ENCODE measurements at regions not wholly inside any gene's neighbourhood (a gene's known extent, or its start where the extent isn't known, plus 50 kb on each side); places are given as distances from the start of the nearest gene placed in this dataset.

DNA sequence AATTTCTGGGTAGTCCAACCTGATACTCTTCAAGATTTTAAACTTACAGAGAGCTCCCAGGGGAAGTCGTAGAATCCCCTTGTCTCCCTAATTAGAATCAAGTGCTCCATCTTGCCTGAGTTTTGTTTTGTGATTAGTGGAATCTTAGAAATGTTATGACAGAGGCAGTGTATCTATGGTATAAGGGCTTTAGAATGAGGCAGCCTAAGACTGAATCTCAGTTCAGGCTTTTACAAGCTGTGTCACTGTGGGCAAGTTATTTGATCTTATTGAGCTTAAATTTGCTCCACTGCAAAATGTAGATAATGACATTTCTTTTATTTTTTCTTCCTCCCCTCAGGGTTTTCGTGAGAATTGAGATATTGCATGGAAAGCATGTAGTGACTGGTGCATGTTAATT is 215.5 kb downstream of the POSTN start:
- Histone ChIP-seq H4K20me1 (no peaks in the 10 kb centered on the region), H3K9me3 (replicated peaks in 1 of 11) (no peaks in the 10 kb centered on the region), H3K9ac (no peak overlapping the region), H3K36me3 (no peaks in the 10 kb centered on the region), H3K4me3 (no peak overlapping the region), H3K4me1 (no peaks in the 10 kb centered on the region), H3K27me3 (no peaks in the 10 kb centered on the region), H3K27ac (no peak overlapping the region), H3K4me2 (no peak overlapping the region)
- no peak for TF ChIP-seq Cebpa-rat (IDR thresholded peaks at IDR 0.05)

DNA sequence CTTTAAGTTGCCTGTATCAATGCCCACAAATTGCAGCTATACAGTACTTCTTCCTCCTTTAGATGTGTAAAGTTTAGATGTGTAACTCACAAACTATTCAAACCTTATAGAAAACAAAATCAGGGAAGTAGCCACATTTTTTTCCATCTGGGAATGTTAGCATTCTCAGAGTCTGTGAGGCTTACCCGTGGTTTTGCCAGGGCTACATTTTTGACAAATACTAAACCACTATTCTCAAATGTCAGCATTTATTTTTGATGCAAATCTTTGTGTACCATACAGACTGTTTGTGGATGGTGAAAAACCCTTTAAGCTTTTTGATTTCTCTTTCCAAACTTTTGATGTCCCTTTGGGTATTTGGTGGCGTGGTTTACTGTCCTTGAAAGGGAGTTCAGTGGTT is 216.4 kb downstream of the POSTN start:
- Histone ChIP-seq H3K4me1 (no peaks in the 10 kb centered on the region), H3K27me3 (no peaks in the 10 kb centered on the region), H3K4me3 (no peak overlapping the region), H3K9ac (no peak overlapping the region), H3K4me2 (no peak overlapping the region), H3K27ac (no peak overlapping the region), H3K36me3 (no peaks in the 10 kb centered on the region), H3K9me3 (replicated peaks in 1 of 11) (no peaks in the 10 kb centered on the region), H4K20me1 (no peaks in the 10 kb centered on the region)
- TF ChIP-seq Cebpa-rat (IDR thresholded peaks at IDR 0.05), result no peak

DNA sequence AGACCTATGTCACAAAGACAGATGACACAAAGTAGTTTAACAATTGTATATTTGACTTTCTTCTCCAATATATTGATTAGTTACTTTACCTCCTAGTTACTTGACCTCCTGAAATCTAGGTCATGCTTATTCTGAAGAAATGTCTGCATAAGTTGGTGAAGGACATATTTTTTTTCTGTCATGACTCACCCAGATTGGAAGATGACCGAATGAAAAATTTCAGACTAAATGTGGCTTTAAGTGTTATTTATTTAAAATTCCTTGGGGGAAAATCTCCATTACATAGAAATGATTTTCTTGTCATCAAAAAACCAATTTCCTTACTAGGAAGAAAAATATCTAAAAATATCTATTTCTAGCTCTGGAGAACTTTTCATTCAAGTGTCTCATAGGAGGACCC is 217.1 kb downstream of the POSTN start:
- no peak overlapping the region for H3K4me3 ChIP-seq
- H4K20me1 ChIP-seq, result no peaks in the 10 kb centered on the region
- no peak overlapping the region for H3K27ac ChIP-seq
- H3K36me3 ChIP-seq, result no peaks in the 10 kb centered on the region
- no peak overlapping the region for H3K4me2 ChIP-seq
- no peaks in the 10 kb centered on the region for H3K4me1 ChIP-seq
- H3K9ac ChIP-seq, result no peak overlapping the region
- no peaks in the 10 kb centered on the region for H3K27me3 ChIP-seq
- no peaks in the 10 kb centered on the region for H3K9me3 ChIP-seq (replicated peaks in 1 of 11)
- no peak for TF ChIP-seq Cebpa-rat (IDR thresholded peaks at IDR 0.05)

DNA sequence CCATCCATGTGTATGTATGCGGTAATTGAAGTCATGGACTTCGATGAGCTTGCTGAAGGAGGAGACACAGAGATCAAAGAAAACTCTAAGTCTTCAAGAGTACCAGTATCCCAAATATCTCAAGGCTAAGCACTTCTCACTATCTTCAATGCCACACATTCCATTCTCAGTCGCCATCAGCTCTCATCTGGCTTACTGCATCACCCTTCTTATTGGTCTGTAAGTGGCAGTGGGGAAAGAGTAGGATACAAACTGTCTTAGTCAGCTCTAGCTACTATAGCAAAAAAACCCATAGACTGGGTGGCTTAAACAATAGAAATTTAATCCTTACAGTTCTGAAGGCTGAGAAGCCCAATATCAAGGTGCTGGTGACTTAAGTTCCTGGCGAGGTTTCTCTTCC is 218.7 kb downstream of the POSTN start:
- Histone ChIP-seq H3K27me3 (no peaks in the 10 kb centered on the region), H3K4me1 (no peaks in the 10 kb centered on the region), H3K27ac (no peak overlapping the region), H3K4me2 (no peak overlapping the region), H3K4me3 (no peak overlapping the region), H3K36me3 (no peaks in the 10 kb centered on the region), H3K9ac (no peak overlapping the region), H3K9me3 (replicated peaks in 1 of 11) (no peaks in the 10 kb centered on the region), H4K20me1 (no peaks in the 10 kb centered on the region)
- TF ChIP-seq Cebpa-rat (IDR thresholded peaks at IDR 0.05), result no peak

DNA sequence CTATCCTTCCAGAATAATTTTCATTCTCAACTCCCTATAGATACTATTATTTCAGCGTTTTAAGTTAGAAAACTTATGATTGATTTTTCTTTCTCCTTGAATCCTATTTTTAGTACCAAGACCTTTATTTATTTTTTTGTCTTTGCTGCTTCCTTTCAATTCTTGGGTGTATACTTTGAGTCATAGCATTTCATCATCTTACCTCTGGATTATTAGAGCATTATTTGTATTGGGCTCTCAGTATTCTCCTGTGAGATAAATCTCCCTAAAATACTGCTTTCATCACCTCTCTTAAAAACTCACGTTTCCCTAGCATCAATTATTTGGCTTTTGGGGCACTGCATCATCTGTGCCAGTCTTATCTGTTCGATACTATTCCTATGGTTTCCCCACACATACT is 222.8 kb downstream of the POSTN start:
- Histone ChIP-seq H3K9ac (no peak overlapping the region), H4K20me1 (no peaks in the 10 kb centered on the region), H3K27me3 (no peaks in the 10 kb centered on the region), H3K4me3 (no peak overlapping the region), H3K27ac (no peak overlapping the region), H3K4me1 (no peaks in the 10 kb centered on the region), H3K4me2 (no peak overlapping the region), H3K36me3 (no peaks in the 10 kb centered on the region), H3K9me3 (replicated peaks in 1 of 11) (no peaks in the 10 kb centered on the region)
- no peak for TF ChIP-seq Cebpa-rat (IDR thresholded peaks at IDR 0.05)

GRCh38 chr13:37375071-37375470 is 223.5 kb downstream of the POSTN start:
- Histone ChIP-seq H3K9me3 (replicated peaks in 1 of 11) (no peaks in the 10 kb centered on the region), H3K27me3 (no peaks in the 10 kb centered on the region), H3K4me1 (no peaks in the 10 kb centered on the region), H3K4me3 (no peak overlapping the region), H4K20me1 (no peaks in the 10 kb centered on the region), H3K9ac (no peak overlapping the region), H3K4me2 (no peak overlapping the region), H3K27ac (no peak overlapping the region), H3K36me3 (no peaks in the 10 kb centered on the region)
- TF ChIP-seq Cebpa-rat (IDR thresholded peaks at IDR 0.05), result no peak

DNA sequence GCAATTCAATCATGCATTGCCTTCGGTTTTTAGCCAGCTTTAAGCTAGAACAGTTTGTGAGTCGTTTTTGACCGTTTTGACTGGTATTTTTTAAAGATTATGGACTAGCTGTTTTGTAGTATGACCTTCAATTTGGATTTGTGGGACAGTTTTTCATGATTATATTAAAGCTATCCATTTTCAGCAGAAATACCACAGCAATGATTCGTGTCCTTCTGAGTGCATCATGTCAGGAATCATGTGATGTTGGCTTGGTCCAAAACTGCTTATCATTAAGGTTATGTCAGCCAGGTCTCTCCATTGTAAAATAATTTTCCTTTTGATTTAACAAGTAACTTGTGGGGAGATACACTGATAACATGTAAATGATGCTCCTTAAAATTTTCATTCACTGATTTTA is 229.0 kb downstream of the POSTN start:
- no peak for TF ChIP-seq Cebpa-rat (IDR thresholded peaks at IDR 0.05)
- H3K4me1 ChIP-seq, result no peaks in the 10 kb centered on the region
- H3K4me2 ChIP-seq, result no peak overlapping the region
- H3K4me3 ChIP-seq, result no peak overlapping the region
- no peaks in the 10 kb centered on the region for H4K20me1 ChIP-seq
- no peaks in the 10 kb centered on the region for H3K27me3 ChIP-seq
- H3K36me3 ChIP-seq, result no peaks in the 10 kb centered on the region
- no peaks in the 10 kb centered on the region for H3K9me3 ChIP-seq (replicated peaks in 1 of 11)
- no peak overlapping the region for H3K27ac ChIP-seq
- H3K9ac ChIP-seq, result no peak overlapping the region

- no peaks in the 10 kb centered on the region for H3K27me3 ChIP-seq
- no peak overlapping the region for H3K9ac ChIP-seq
- no peaks in the 10 kb centered on the region for H3K36me3 ChIP-seq
- H3K4me3 ChIP-seq, result no peak overlapping the region
- no peaks in the 10 kb centered on the region for H3K4me1 ChIP-seq
- H3K27ac ChIP-seq, result no peak overlapping the region
- no peak for TF ChIP-seq Cebpa-rat (IDR thresholded peaks at IDR 0.05)
- H3K4me2 ChIP-seq, result no peak overlapping the region
- no peaks in the 10 kb centered on the region for H4K20me1 ChIP-seq
- H3K9me3 ChIP-seq (replicated peaks in 1 of 11), result no peaks in the 10 kb centered on the region
Measured at GRCh38 chr13:37368501-37368900, 230.1 kb downstream of the POSTN start.

DNA sequence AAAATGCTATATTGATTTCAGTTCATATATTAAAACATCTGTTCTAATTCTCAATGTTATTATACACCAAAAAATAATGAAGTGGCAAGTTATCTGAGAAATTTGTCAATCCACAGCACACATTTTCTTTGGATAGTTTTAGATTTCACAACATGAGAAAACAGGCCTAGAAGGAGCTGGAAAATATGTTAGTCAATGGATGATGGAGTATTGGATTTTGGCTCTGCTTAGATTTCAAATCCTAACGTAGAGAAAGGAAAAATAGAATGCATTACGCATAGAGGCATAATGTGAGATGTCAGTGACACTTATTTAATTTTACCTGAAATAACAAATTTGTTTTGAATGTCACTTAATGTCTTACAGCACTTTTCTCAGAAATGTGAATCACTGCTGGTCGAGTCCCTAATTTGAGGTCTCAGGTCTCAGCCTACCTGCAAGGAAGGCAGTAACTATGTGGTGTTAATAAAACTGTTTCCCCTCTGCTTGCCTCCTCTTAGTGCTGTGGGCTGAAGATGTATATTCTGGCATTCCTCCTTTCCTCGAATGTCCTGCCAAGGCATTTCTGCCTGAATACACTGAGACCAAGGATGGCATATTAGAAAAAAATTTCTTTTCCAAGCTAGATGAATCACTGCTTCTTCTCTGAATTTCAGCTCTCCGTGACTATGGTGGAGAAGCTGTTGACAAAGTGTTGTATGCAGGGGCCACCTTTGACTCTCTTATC is 232.4 kb downstream of the POSTN start:
- no peak overlapping the region for H3K27ac ChIP-seq

DNA sequence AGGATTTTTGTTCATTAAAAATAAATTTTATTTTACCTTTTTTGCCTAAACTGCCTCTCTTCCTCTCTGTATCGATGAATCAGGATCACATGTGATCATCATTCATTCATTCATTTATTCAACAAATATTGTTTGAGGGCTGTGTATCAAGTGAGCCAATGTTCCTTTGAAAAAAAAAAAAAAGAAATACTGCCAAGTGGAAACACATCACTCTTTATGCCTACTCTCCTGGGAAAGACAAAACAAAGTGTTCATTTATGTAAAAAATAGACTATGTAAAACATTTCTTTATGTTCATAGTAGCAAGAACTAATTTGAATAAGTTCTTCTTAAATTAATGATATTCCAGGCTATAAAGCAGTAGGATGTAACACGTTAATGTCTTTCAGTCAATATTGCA is 233.1 kb downstream of the POSTN start:
- no peak overlapping the region for H3K9ac ChIP-seq
- no peaks in the 10 kb centered on the region for H3K27me3 ChIP-seq
- no peaks in the 10 kb centered on the region for H4K20me1 ChIP-seq
- no peak overlapping the region for H3K27ac ChIP-seq
- no peak for TF ChIP-seq Cebpa-rat (IDR thresholded peaks at IDR 0.05)
- no peaks in the 10 kb centered on the region for H3K9me3 ChIP-seq (replicated peaks in 1 of 11)
- H3K4me2 ChIP-seq, result no peak overlapping the region
- H3K4me3 ChIP-seq, result no peak overlapping the region
- peaks cover 0 to 5% (median 0%) of the 10 kb centered on the region in 10 experiments; a peak in 4 of 20 replicates for H3K4me1 ChIP-seq
- H3K36me3 ChIP-seq, result no peaks in the 10 kb centered on the region

More for the DNA sequence above, 232.4 kb downstream of the POSTN start:
- H3K9me3 ChIP-seq (replicated peaks in 1 of 11), result no peaks in the 10 kb centered on the region
- no peak for TF ChIP-seq Cebpa-rat (IDR thresholded peaks at IDR 0.05)
- H3K9ac ChIP-seq, result no peak overlapping the region
- no peaks in the 10 kb centered on the region for H3K27me3 ChIP-seq
- H4K20me1 ChIP-seq, result no peaks in the 10 kb centered on the region
- no peaks in the 10 kb centered on the region for H3K36me3 ChIP-seq
- H3K4me2 ChIP-seq, result no peak overlapping the region
- H3K4me1 ChIP-seq, result no peaks in the 10 kb centered on the region
- no peak overlapping the region for H3K4me3 ChIP-seq

All from BLaER1 treated with 17β-estradiol and CSF1 and Interleukin-3, amounts not matched to agents 10 nM and 100 nM (cell line).